A549 (cell line): ENCODE measurements at regions not wholly inside any gene's neighbourhood (a gene's known extent, or its start where the extent isn't known, plus 50 kb on each side); places are given as distances from the start of the nearest gene placed in this dataset.

Experiments
- CTCF ChIP-seq: fragments of >200 bp; sonication (Bioruptor Twin); formaldehyde crosslinking; IDR thresholded peaks from 3 replicates; pipeline ENCODE4 v1.5.1; 2016
- EP300 ChIP-seq, 2 experiments: fragments of >200 bp; sonication (Bioruptor Twin); formaldehyde crosslinking; IDR thresholded peaks; 2 replicates in 1 of 2; 3 replicates in 1 of 2; pipeline ENCODE4 v1.6.1; 2016 to 2017
- TF ChIP-seq, protein P1 (sequence below): IDR thresholded peaks from 2 replicates; pipeline ENCODE4 v1.6.1; 2012; ENCODE audit warnings: low read depth, borderline replicate concordance

GRCh38 chr18:44627280-44627679 is 53.4 kb upstream of the SETBP1 start:
- TF ChIP-seq CTCF (no peak), EP300 (IDR thresholded peaks at IDR 0.05) (no peak)
- TF ChIP-seq, protein P1, sequence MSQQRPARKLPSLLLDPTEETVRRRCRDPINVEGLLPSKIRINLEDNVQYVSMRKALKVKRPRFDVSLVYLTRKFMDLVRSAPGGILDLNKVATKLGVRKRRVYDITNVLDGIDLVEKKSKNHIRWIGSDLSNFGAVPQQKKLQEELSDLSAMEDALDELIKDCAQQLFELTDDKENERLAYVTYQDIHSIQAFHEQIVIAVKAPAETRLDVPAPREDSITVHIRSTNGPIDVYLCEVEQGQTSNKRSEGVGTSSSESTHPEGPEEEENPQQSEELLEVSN: no peak
